HG02610 (cell line): ENCODE measurements at regions not wholly inside any gene's neighbourhood (a gene's known extent, or its start where the extent isn't known, plus 50 kb on each side); places are given as distances from the start of the nearest gene placed in this dataset.

ENCODE experiments used
- ATAC-seq: cut with Tn5 transposase; IDR thresholded peaks from one replicate; pipeline ENCODE4 v1.9.1; 2021; ENCODE audit warnings: mild to moderate bottlenecking, moderate library complexity; ENCODE audit not compliant: unreplicated experiment

GRCh38 chr5:61943713-61944112, 362.3 kb upstream of the KIF2A start:
- ATAC-seq, result no peak

GRCh38 chr5:61948151-61948550, 357.9 kb upstream of the KIF2A start:
- ATAC-seq, result no peak

GRCh38 chr5:61949054-61949678, 356.8 kb upstream of the KIF2A start:
- ATAC-seq, result no peak

- ATAC-seq, result no peak
These were observed 356.1 kb upstream of the KIF2A start for GRCh38 chr5:61949679-61950435.

GRCh38 chr5:61951295-61951694, 354.7 kb upstream of the KIF2A start:
- ATAC-seq, result no peak

GRCh38 chr5:61953913-61954312, 352.1 kb upstream of the KIF2A start:
- ATAC-seq, result no peak

- no peak for ATAC-seq
These were observed 341.8 kb upstream of the KIF2A start for GRCh38 chr5:61964201-61964600.

- no peak for ATAC-seq
These were observed 340.9 kb upstream of the KIF2A start for GRCh38 chr5:61965069-61965468.

- no peak for ATAC-seq
These were observed 340.5 kb upstream of the KIF2A start for GRCh38 chr5:61965490-61965889.

GRCh38 chr5:61966296-61966955, 339.6 kb upstream of the KIF2A start:
- no peak for ATAC-seq

- ATAC-seq, result no peak
These were observed 339.0 kb upstream of the KIF2A start for GRCh38 chr5:61966997-61967396.

- ATAC-seq, result no peak
These were observed 338.3 kb upstream of the KIF2A start for GRCh38 chr5:61967681-61968080.

- ATAC-seq, result no peak
These were observed 336.7 kb upstream of the KIF2A start for GRCh38 chr5:61969347-61969746.

GRCh38 chr5:61969755-61970154, 336.3 kb upstream of the KIF2A start:
- no peak for ATAC-seq

GRCh38 chr5:61970218-61970617, 335.8 kb upstream of the KIF2A start:
- no peak for ATAC-seq

GRCh38 chr5:61974680-61975079, 331.3 kb upstream of the KIF2A start:
- peak; percentile 82 for ATAC-seq

GRCh38 chr5:61981886-61982285, 324.1 kb upstream of the KIF2A start:
- ATAC-seq, result no peak

GRCh38 chr5:61991430-61991829, 314.6 kb upstream of the KIF2A start:
- ATAC-seq, result no peak

- no peak for ATAC-seq
These were observed 314.1 kb upstream of the KIF2A start for GRCh38 chr5:61991866-61992265.

GRCh38 chr5:61993295-61993927, 312.6 kb upstream of the KIF2A start:
- no peak for ATAC-seq

- ATAC-seq, result no peak
These were observed 311.8 kb upstream of the KIF2A start for GRCh38 chr5:61994171-61994570.

GRCh38 chr5:61995486-61995885, 310.5 kb upstream of the KIF2A start:
- no peak for ATAC-seq
